Loucy (cell line): ENCODE measurements at regions not wholly inside any gene's neighbourhood (a gene's known extent, or its start where the extent isn't known, plus 50 kb on each side); places are given as distances from the start of the nearest gene placed in this dataset.

Experiments
- H2AFZ ChIP-seq: fragments of 200-600 bp; sonication (generic); 2 replicates; pipeline ENCODE4 v1.6.0; 2016; ENCODE audit warnings: antibody characterized with exemption, mild to moderate bottlenecking, low read length, moderate library complexity
- H3F3A ChIP-seq: fragments of 200-600 bp; 2 replicates; pipeline ENCODE4 v1.6.0; 2016; ENCODE audit warnings: antibody characterized with exemption, low read depth, mild to moderate bottlenecking
- H3K27me3 ChIP-seq: fragments of 200-600 bp; sonication (generic); 2 replicates; pipeline ENCODE4 v1.6.1; 2014; ENCODE audit warnings: low read length, mild to moderate bottlenecking; ENCODE audit not compliant: insufficient read depth, poor library complexity, severe bottlenecking
- H3K36me3 ChIP-seq: fragments of 200-600 bp; sonication (generic); 2 replicates; pipeline ENCODE4 v1.6.1; 2016; ENCODE audit warnings: low read length; ENCODE audit not compliant: insufficient read depth
- H3K4me1 ChIP-seq: fragments of 200-600 bp; sonication (generic); 2 replicates; pipeline ENCODE4 v1.5.1; 2014; ENCODE audit warnings: low read length, mild to moderate bottlenecking; ENCODE audit not compliant: insufficient read depth, poor library complexity, severe bottlenecking
- H3K4me2 ChIP-seq: fragments of 200-600 bp; sonication (generic); 2 replicates; pipeline ENCODE4 v1.6.0; 2014; ENCODE audit warnings: antibody characterized with exemption, low read length, low read depth, mild to moderate bottlenecking; ENCODE audit not compliant: poor library complexity, severe bottlenecking
- H3K4me3 ChIP-seq: fragments of 200-600 bp; sonication (generic); 2 replicates; pipeline ENCODE4 v1.5.1; 2014; ENCODE audit warnings: low read length, mild to moderate bottlenecking, mixed read lengths; ENCODE audit not compliant: poor library complexity, severe bottlenecking
- H3K79me2 ChIP-seq: fragments of 200-600 bp; sonication (generic); 2 replicates; pipeline ENCODE4 v1.6.1; 2014; ENCODE audit warnings: low read length; ENCODE audit not compliant: insufficient read depth
- H3K9ac ChIP-seq: fragments of 200-600 bp; sonication (generic); 2 replicates; pipeline ENCODE4 v1.6.0; 2014; ENCODE audit warnings: mild to moderate bottlenecking, low read depth, low read length, moderate library complexity; ENCODE audit not compliant: poor library complexity, severe bottlenecking
- H3K9me2 ChIP-seq: fragments of 200-600 bp; sonication (generic); replicated peaks from 2 replicates; pipeline ENCODE4 v1.6.1; 2016; ENCODE audit warnings: low read depth, low read length, mixed read lengths
- H3K9me3 ChIP-seq: fragments of 200-600 bp; sonication (generic); 2 replicates; pipeline ENCODE4 v1.6.1; 2014; ENCODE audit warnings: mild to moderate bottlenecking, antibody characterized with exemption, low read length, low read depth; ENCODE audit not compliant: insufficient read depth
- H4K20me1 ChIP-seq: fragments of 200-600 bp; sonication (generic); 2 replicates; pipeline ENCODE4 v1.6.0; 2014; ENCODE audit warnings: antibody characterized with exemption, low read length, mild to moderate bottlenecking; ENCODE audit not compliant: insufficient read depth, poor library complexity, severe bottlenecking
- EZH2phosphoT487 ChIP-seq: fragments of 200-600 bp; IDR thresholded peaks from 2 replicates; pipeline ENCODE4 v1.6.1; 2018; ENCODE audit warnings: antibody characterized with exemption, mild to moderate bottlenecking, moderate library complexity, borderline replicate concordance
- TF ChIP-seq, protein P1 (sequence below): fragments of 200-600 bp; sonication (generic); conservative IDR thresholded peaks from 2 replicates; pipeline ENCODE4 v1.5.1; 2014; ENCODE audit warnings: mild to moderate bottlenecking, antibody characterized with exemption, low read length

DNA sequence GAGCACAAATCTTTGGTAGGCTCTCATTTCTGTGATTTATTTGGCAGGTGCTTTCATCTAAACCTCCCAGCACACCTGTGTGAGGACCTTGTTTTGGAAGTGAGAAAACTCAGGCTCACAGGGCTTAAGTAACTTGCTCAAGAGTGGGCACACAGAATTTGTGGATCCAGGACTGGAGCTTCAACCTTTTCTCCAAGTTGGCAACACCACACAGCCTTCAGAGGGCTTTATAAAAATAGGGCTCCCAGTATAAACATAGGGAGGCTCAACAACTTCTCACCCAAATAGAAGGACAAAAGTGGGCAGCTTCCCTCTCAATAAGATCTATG lies 182.2 kb upstream of the NEBL start:
- no peak overlapping the region for H3K4me3 ChIP-seq
- 0 out of 2 replicates have a peak overlapping the region, but pooled peaks have one; percentile 31 for H2AFZ ChIP-seq
- H3K36me3 ChIP-seq = no peaks in the 10 kb centered on the region
- no peaks in the 10 kb centered on the region for H3K9me3 ChIP-seq
- H4K20me1 ChIP-seq = no peaks in the 10 kb centered on the region
- H3K4me1 ChIP-seq = no peaks in the 10 kb centered on the region
- no peaks in the 10 kb centered on the region for H3K79me2 ChIP-seq
- no peaks in the 10 kb centered on the region for H3K9me2 ChIP-seq
- H3K27me3 ChIP-seq = no peaks in the 10 kb centered on the region
- no peak for TF ChIP-seq EZH2phosphoT487
- TF ChIP-seq, protein P1, sequence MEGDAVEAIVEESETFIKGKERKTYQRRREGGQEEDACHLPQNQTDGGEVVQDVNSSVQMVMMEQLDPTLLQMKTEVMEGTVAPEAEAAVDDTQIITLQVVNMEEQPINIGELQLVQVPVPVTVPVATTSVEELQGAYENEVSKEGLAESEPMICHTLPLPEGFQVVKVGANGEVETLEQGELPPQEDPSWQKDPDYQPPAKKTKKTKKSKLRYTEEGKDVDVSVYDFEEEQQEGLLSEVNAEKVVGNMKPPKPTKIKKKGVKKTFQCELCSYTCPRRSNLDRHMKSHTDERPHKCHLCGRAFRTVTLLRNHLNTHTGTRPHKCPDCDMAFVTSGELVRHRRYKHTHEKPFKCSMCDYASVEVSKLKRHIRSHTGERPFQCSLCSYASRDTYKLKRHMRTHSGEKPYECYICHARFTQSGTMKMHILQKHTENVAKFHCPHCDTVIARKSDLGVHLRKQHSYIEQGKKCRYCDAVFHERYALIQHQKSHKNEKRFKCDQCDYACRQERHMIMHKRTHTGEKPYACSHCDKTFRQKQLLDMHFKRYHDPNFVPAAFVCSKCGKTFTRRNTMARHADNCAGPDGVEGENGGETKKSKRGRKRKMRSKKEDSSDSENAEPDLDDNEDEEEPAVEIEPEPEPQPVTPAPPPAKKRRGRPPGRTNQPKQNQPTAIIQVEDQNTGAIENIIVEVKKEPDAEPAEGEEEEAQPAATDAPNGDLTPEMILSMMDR = no peak
- no peak overlapping the region for H3K9ac ChIP-seq
- H3F3A ChIP-seq = no peaks in the 10 kb centered on the region
- H3K4me2 ChIP-seq = no peak overlapping the region

DNA sequence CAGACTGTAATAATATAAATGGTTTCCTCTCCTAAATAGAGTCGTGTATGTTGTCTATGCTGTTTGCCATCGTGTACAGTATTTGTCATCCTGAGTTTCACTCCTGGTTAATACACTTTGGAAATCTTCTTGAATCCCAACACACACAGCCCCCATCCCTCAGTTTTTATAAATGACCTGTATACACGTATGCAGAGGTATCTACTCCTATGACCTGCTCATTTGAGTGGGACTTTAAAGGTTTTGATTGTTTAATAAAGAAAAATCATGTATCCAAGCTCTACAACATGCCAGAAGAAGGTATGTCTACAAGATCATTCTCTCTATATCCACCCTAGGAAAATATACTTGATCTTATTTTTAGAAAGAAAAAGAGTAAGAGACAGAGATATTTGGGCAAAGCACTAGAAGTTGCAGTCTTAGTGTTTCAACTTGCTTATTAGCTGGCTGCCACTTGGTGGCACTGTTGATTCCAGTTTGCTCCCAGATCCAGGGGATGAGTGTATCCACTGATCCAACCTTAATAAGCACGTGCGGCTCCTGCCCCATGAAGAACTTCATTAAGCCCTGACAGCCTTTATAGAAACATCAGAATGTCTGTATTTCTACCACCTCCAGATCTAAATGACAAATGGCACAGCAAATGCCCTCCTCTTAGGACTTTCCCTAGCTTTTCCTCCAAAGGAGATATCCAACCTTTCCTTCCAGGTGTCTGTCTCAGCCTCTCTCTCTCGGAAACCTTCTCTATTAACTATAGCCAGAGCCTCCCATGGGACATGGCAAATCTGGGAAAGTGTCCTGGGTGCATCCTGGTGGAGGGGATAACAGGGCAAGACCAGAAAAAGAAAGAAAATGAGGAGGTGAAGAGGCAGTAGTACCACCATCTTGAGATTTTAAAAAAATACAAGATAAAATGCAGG lies 181.6 kb upstream of the NEBL start:
- no peak overlapping the region for H3K4me3 ChIP-seq

DNA sequence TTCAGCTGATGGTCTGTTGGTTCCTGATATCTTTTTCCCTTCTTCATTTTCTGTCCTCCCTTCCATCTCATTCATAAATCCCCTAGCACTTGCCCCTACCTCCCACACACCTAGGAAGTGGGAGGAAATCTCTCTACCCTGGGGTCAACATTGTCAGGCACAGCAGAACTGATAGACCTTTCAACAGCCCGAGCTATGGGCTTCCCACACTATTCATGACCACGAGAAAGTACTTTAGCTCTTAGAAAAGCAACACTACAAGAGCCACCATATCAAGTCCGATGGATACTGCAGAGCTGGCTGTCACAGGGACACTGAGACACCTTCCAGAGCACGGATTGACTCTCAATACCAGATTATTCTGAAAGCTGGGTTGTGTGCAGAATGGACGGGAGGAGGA lies 180.6 kb upstream of the NEBL start:
- Histone ChIP-seq H4K20me1 (no peaks in the 10 kb centered on the region), H3K79me2 (no peaks in the 10 kb centered on the region), H3K4me2 (no peak overlapping the region), H2AFZ (no peak overlapping the region), H3K36me3 (no peaks in the 10 kb centered on the region), H3K4me3 (no peak overlapping the region), H3F3A (no peaks in the 10 kb centered on the region), H3K9me2 (no peaks in the 10 kb centered on the region), H3K27me3 (no peaks in the 10 kb centered on the region), H3K9ac (no peak overlapping the region), H3K4me1 (no peaks in the 10 kb centered on the region), H3K9me3 (no peaks in the 10 kb centered on the region)
- TF ChIP-seq, protein P1 = no peak
- TF ChIP-seq EZH2phosphoT487 = no peak

More for the DNA sequence above, 181.6 kb upstream of the NEBL start:
- H3K9me2 ChIP-seq = no peaks in the 10 kb centered on the region
- no peaks in the 10 kb centered on the region for H3F3A ChIP-seq
- no peaks in the 10 kb centered on the region for H3K27me3 ChIP-seq
- no peak overlapping the region for H3K4me2 ChIP-seq
- peak overlapping the region; percentile 31; the same call in 1 of the 2 replicates for H2AFZ ChIP-seq
- no peaks in the 10 kb centered on the region for H3K79me2 ChIP-seq
- H3K36me3 ChIP-seq = no peaks in the 10 kb centered on the region
- H3K9ac ChIP-seq = no peak overlapping the region
- TF ChIP-seq EZH2phosphoT487 = no peak
- TF ChIP-seq, protein P1 = peak; percentile 87
- no peaks in the 10 kb centered on the region for H3K9me3 ChIP-seq
- no peaks in the 10 kb centered on the region for H4K20me1 ChIP-seq
- H3K4me1 ChIP-seq = no peaks in the 10 kb centered on the region
